Suprapubic skin (tissue), 4 donors: ENCODE measurements at regions not wholly inside any gene's neighbourhood (a gene's known extent, or its start where the extent isn't known, plus 50 kb on each side); places are given as distances from the start of the nearest gene placed in this dataset.

Source experiments
- DNase-seq, 2 donors: peaks; one replicate each; pipeline ENCODE4 v3.0.0-alpha.2; 2019; ENCODE audit warnings: low spot score in 2 of 2
- H3K27ac ChIP-seq: fragments of 200-600 bp; sonication (generic); one replicate; pipeline ENCODE4 v1.5.1; 2019
- H3K27me3 ChIP-seq: fragments of 200-600 bp; sonication (generic); one replicate; pipeline ENCODE4 v1.5.1; 2019
- H3K36me3 ChIP-seq: fragments of 200-600 bp; sonication (generic); one replicate; pipeline ENCODE4 v1.5.1; 2019
- H3K4me1 ChIP-seq: fragments of 200-600 bp; sonication (generic); one replicate; pipeline ENCODE4 v1.5.1; 2019
- H3K4me3 ChIP-seq: fragments of 200-600 bp; sonication (generic); one replicate; pipeline ENCODE4 v1.5.1; 2019; ENCODE audit warnings: mild to moderate bottlenecking
- H3K9me3 ChIP-seq: fragments of 200-600 bp; sonication (generic); one replicate; pipeline ENCODE4 v1.5.1; 2019
- CTCF ChIP-seq, 2 donors: fragments of 200-600 bp in 1 of 2; fragments of 450-650 bp in 1 of 2; sonication (generic) in 1 of 2; IDR thresholded peaks; one replicate each; pipeline ENCODE4 v1.5.1; 2016 to 2019; ENCODE audit warnings: antibody characterized with exemption in 2 of 2, mild to moderate bottlenecking in 1 of 2, moderate library complexity in 1 of 2
- EP300 ChIP-seq: sonication (generic); formaldehyde crosslinking; IDR thresholded peaks from one replicate; pipeline ENCODE4 v1.6.1; 2017; ENCODE audit warnings: antibody characterized with exemption
- POLR2A ChIP-seq, 2 donors: fragments of 450-650 bp; IDR thresholded peaks; one replicate each; pipeline ENCODE4 v1.6.1; 2017; ENCODE audit warnings: antibody characterized with exemption in 2 of 2, mild to moderate bottlenecking in 2 of 2, moderate library complexity in 2 of 2
- POLR2AphosphoS5 ChIP-seq, 3 donors: sonication (generic); formaldehyde crosslinking; IDR thresholded peaks; one replicate each; pipeline ENCODE4 v1.6.1; 2017; ENCODE audit warnings: antibody characterized with exemption in 3 of 3
- WGBS: methylation state at CpG from one replicate; pipeline ENCODE4 v1.1.5; 2018; 5-methylcytosine and 5-hydroxymethylcytosine counted together

- no peak overlapping the region for H3K27ac ChIP-seq
- 81% methylated on average over 8 of the region's 8 CpGs for WGBS
- H3K9me3 ChIP-seq: no peaks in the 10 kb centered on the region
- H3K4me3 ChIP-seq: no peak overlapping the region
- TF ChIP-seq CTCF (IDR thresholded peaks at IDR 0.05) (no peak), POLR2AphosphoS5 (IDR thresholded peaks at IDR 0.05) (no peak), EP300 (no peak), POLR2A (IDR thresholded peaks at IDR 0.05) (no peak)
- no peaks in the 10 kb centered on the region for H3K36me3 ChIP-seq
- H3K27me3 ChIP-seq: no peaks in the 10 kb centered on the region
- DNase-seq: no peak
- H3K4me1 ChIP-seq: no peaks in the 10 kb centered on the region
Observed at GRCh38 chr14:66085665-66086064, 400.5 kb upstream of the CCDC196 start.

GRCh38 chr14:66087231-66087630 lies 398.9 kb upstream of the CCDC196 start:
- TF ChIP-seq POLR2AphosphoS5 (IDR thresholded peaks at IDR 0.05): no peak
- no peak for TF ChIP-seq CTCF (IDR thresholded peaks at IDR 0.05)
- TF ChIP-seq EP300: no peak
- TF ChIP-seq POLR2A (IDR thresholded peaks at IDR 0.05): no peak

GRCh38 chr14:66088656-66089055 lies 397.5 kb upstream of the CCDC196 start:
- no peaks in the 10 kb centered on the region for H3K9me3 ChIP-seq
- H3K36me3 ChIP-seq: no peaks in the 10 kb centered on the region
- no peak for DNase-seq
- TF ChIP-seq POLR2A (IDR thresholded peaks at IDR 0.05) (no peak), POLR2AphosphoS5 (IDR thresholded peaks at IDR 0.05) (no peak), CTCF (IDR thresholded peaks at IDR 0.05) (no peak), EP300 (no peak)
- H3K27ac ChIP-seq: no peak overlapping the region
- H3K4me1 ChIP-seq: no peaks in the 10 kb centered on the region
- 71% methylated on average over 3 of the region's 3 CpGs for WGBS
- H3K4me3 ChIP-seq: no peak overlapping the region
- H3K27me3 ChIP-seq: no peaks in the 10 kb centered on the region

More at GRCh38 chr14:66087231-66087630, 398.9 kb upstream of the CCDC196 start:
- Histone ChIP-seq H3K4me3 (no peak overlapping the region), H3K27ac (no peak overlapping the region), H3K36me3 (no peaks in the 10 kb centered on the region), H3K9me3 (no peaks in the 10 kb centered on the region), H3K27me3 (no peaks in the 10 kb centered on the region), H3K4me1 (no peaks in the 10 kb centered on the region)
- no peak for DNase-seq
- WGBS: 41% methylated on average over 4 of the region's 4 CpGs

GRCh38 chr14:66092206-66092605 lies 394.0 kb upstream of the CCDC196 start:
- H3K27me3 ChIP-seq: peaks cover 3% of the 10 kb centered on the region
- TF ChIP-seq POLR2A (IDR thresholded peaks at IDR 0.05) (no peak), POLR2AphosphoS5 (IDR thresholded peaks at IDR 0.05) (no peak), EP300 (no peak), CTCF (IDR thresholded peaks at IDR 0.05) (no peak)
- H3K9me3 ChIP-seq: no peaks in the 10 kb centered on the region
- no peaks in the 10 kb centered on the region for H3K4me1 ChIP-seq
- 88% methylated on average over 1 of the region's 1 CpG for WGBS
- H3K27ac ChIP-seq: no peak overlapping the region
- H3K4me3 ChIP-seq: no peak overlapping the region
- no peaks in the 10 kb centered on the region for H3K36me3 ChIP-seq
- DNase-seq: no peak

GRCh38 chr14:66092748-66093147 lies 393.4 kb upstream of the CCDC196 start:
- Histone ChIP-seq H3K4me3 (no peak overlapping the region), H3K4me1 (no peaks in the 10 kb centered on the region), H3K27me3 (peaks cover 3% of the 10 kb centered on the region), H3K9me3 (no peaks in the 10 kb centered on the region), H3K27ac (no peak overlapping the region), H3K36me3 (no peaks in the 10 kb centered on the region)
- TF ChIP-seq CTCF (IDR thresholded peaks at IDR 0.05): no peak
- DNase-seq: no peak
- WGBS: 97% methylated on average over 6 of the region's 12 CpGs
